ENCODE measurements at regions not wholly inside any gene's neighbourhood (a gene's known extent, or its start where the extent isn't known, plus 50 kb on each side); places are given as distances from the start of the nearest gene placed in this dataset.
"Not testable (repeated sequence)": the region's sequence is repeated elsewhere in the genome, so short reads cannot be mapped to it uniquely, and the experiment has no call there.

DNA sequence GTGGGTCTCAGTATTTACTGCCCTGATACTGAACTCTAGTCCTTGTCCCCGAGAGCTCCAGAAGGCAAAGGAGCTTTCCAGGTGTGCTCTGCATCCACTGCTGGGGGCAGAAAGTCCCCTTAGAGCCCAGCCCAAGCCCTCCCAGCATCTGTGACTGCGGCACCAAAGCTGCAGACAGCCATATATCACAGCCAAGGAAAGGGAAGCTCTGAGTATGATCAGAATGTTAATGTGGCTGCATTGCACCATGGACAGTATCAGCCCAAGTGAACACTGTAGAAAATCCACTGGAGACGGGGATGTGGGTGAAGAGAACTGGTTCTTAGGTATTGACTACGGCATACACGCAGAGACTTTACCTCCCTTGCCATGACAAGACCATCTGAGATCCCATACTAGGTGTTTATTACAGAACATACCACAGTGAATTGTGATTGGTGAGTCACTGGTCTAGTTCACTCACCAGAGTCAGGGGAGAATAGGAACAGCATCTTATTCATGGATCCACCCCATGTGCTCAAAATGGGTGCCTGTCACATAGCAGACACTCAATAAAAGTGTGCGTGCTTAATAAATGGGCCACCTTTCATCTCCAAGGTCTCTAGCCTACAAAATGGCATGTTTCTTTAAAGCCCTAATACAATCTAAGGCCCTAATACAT, 170.3 kb downstream of the HHIPL2 start:
- Histone ChIP-seq H3K27me3 (ENCODE audit: insufficient read depth) (no peaks in the 10 kb centered on the region), H2AFZ (ENCODE audit: low read depth) (no peak overlapping the region), H3K9me3 (no peaks in the 10 kb centered on the region), H3K9ac (no peak overlapping the region), H3K4me1 (ENCODE audit: control insufficient read depth in 1 of 2, insufficient read depth in 2 of 2, low read depth in 1 of 2, low read length in 1 of 2) (peaks cover 0 to 9% of the 10 kb centered on the region in 2 experiments; a peak in 2 of 4 replicates), H3K79me2 (ENCODE audit: insufficient read depth) (no peaks in the 10 kb centered on the region), H3K27ac (ENCODE audit: low read depth in 2 of 2, low read length in 1 of 2) (no peak overlapping the region), H3K9me2 (no peaks in the 10 kb centered on the region), H3K36me3 (replicated peaks in 1 of 2; ENCODE audit: control insufficient read depth in 1 of 2, insufficient read depth in 2 of 2, low read length in 1 of 2) (no peaks in the 10 kb centered on the region), H4K20me1 (ENCODE audit: insufficient read depth) (no peaks in the 10 kb centered on the region), H3K4me3 (ENCODE audit: low read depth in 2 of 2, low read length in 1 of 2) (no peak overlapping the region), H3F3A (replicated peaks; ENCODE audit: insufficient read depth) (no peaks in the 10 kb centered on the region), H3K4me2 (no peak overlapping the region)
- TF ChIP-seq POLR2AphosphoS5 (IDR thresholded peaks at IDR 0.05; ENCODE audit: low read depth, low read length) (no peak), EP300 (IDR thresholded peaks at IDR 0.05; ENCODE audit: borderline replicate concordance in 1 of 2, low read depth in 1 of 2, low read length in 1 of 2) (no peak), MAX (IDR thresholded peaks at IDR 0.05; ENCODE audit: low read depth) (no peak), EZH2phosphoT487 (IDR thresholded peaks at IDR 0.05; ENCODE audit: borderline replicate concordance, low read depth) (no peak), YY1 (IDR thresholded peaks at IDR 0.05; ENCODE audit: low read depth) (no peak), USF1 (IDR thresholded peaks at IDR 0.05; ENCODE audit: borderline replicate concordance, low read depth) (no peak), GATA2 (CRISPR knock-in tag; IDR thresholded peaks at IDR 0.05) (no peak), TCF12 (IDR thresholded peaks at IDR 0.05) (no peak), USF2 (IDR thresholded peaks at IDR 0.05; ENCODE audit: borderline replicate concordance, low read depth, low read length) (no peak), JUND (IDR thresholded peaks at IDR 0.05) (no peak), ELF1 (IDR thresholded peaks at IDR 0.05) (no peak), CHD2 (IDR thresholded peaks at IDR 0.05; ENCODE audit: low read length, partially characterized antibody) (no peak), MXI1 (IDR thresholded peaks at IDR 0.05; ENCODE audit: low read depth, low read length) (no peak)
- DNase-seq = no peak
- ChIA-PET CTCF (no interaction called here), POLR2A (no interaction called here)
- WGBS (ENCODE audit: low lambda C conversion rate) = 43% methylated on average over 6 of the region's 6 CpGs

- H3K79me2 ChIP-seq (ENCODE audit: insufficient read depth); H3K36me3 ChIP-seq (replicated peaks in 1 of 2; ENCODE audit: control insufficient read depth in 1 of 2, insufficient read depth in 2 of 2, low read length in 1 of 2); H2AFZ ChIP-seq (ENCODE audit: low read depth); H3K4me3 ChIP-seq (ENCODE audit: low read depth in 2 of 2, low read length in 1 of 2); H4K20me1 ChIP-seq (ENCODE audit: insufficient read depth); H3K9me2 ChIP-seq; CTCF ChIA-PET; H3K27me3 ChIP-seq (ENCODE audit: insufficient read depth); DNase-seq; H3K4me2 ChIP-seq; H3F3A ChIP-seq (replicated peaks; ENCODE audit: insufficient read depth); H3K9me3 ChIP-seq; POLR2A ChIA-PET; H3K4me1 ChIP-seq (ENCODE audit: control insufficient read depth in 1 of 2, insufficient read depth in 2 of 2, low read depth in 1 of 2, low read length in 1 of 2); H3K9ac ChIP-seq; H3K27ac ChIP-seq (ENCODE audit: low read depth in 2 of 2, low read length in 1 of 2): not testable (repeated sequence)
- 27% methylated on average over 1 of the region's 1 CpG for WGBS (ENCODE audit: low lambda C conversion rate)
These were observed 171.1 kb downstream of the HHIPL2 start for GRCh38 chr1:222376791-222377190.
